ENCODE measurements at regions not wholly inside any gene's neighbourhood (a gene's known extent, or its start where the extent isn't known, plus 50 kb on each side); places are given as distances from the start of the nearest gene placed in this dataset.

DNA sequence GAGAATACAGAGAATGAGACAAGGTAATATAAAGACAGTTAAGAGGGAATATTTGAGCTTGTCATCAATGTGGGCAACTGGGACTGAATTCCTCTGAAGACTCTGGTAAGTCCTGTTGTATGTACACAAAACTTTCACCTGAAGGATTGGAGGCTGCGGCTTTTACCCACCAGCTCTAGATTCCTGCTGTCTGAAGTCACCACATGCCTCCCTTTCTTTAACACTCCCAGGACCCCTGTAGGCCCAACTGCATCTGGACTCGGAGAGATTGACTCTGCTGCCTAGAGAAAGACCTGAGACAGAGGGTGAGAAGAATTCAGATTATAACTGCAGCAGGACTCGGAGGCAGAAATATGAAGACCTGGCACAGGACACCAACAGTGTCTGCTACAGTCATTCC is 1048.0 kb downstream of the PDHA2 start:
- no peak for TF ChIP-seq CTCF (IDR thresholded peaks at IDR 0.05)
- no peak for DNase-seq (ENCODE audit: low spot score)
- ATAC-seq (ENCODE audit: low FRiP score) = no peak

- ATAC-seq (ENCODE audit: low FRiP score) = no peak
Observed at GRCh38 chr4:96894621-96895020, 1054.7 kb downstream of the PDHA2 start.

GRCh38 chr4:96895826-96896225 is 1055.9 kb downstream of the PDHA2 start:
- no peak for DNase-seq (ENCODE audit: low spot score)
- TF ChIP-seq CTCF (IDR thresholded peaks at IDR 0.05) = no peak
- no peak for ATAC-seq (ENCODE audit: low FRiP score)

More at GRCh38 chr4:96894621-96895020, 1054.7 kb downstream of the PDHA2 start:
- no peak for TF ChIP-seq CTCF (IDR thresholded peaks at IDR 0.05)
- no peak for DNase-seq (ENCODE audit: low spot score)

GRCh38 chr4:96912716-96913115 is 1072.8 kb downstream of the PDHA2 start:
- no peak for DNase-seq (ENCODE audit: low spot score)
- ATAC-seq (ENCODE audit: low FRiP score) = no peak
- TF ChIP-seq CTCF (IDR thresholded peaks at IDR 0.05) = no peak

DNA sequence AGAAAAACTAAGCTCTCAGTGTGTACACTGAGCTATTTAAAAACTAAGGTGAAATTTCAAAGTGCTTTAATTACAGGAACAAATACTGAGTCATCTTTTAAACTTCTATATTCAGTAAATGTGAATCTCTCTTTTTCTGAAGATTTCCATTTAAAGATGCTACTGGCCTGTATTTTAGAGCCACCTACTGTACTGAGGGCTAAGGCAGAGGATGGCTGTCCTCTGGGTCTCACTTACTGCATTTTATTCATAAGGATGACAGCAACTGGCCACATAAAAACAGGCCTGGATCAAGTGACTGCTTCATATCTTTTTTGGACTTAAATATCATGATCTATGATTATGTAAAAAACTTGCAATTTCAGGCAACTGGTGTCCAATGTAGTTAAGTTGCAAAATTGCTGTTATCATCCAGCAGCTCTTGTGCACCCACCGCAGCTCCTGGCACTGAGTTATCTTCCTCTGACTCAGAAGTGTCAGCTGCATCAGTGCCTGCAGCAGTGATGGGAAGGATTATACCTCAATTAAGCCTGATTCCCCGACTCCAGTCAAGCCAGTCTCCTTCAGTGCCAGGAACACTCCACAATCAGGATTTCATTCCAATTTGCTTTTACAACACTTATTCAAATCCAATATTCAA is 1073.7 kb downstream of the PDHA2 start:
- no peak for TF ChIP-seq CTCF (IDR thresholded peaks at IDR 0.05)
- DNase-seq (ENCODE audit: low spot score) (no peak), ATAC-seq (ENCODE audit: low FRiP score) (peak; percentile 77)

- DNase-seq (ENCODE audit: low spot score) (no peak), ATAC-seq (ENCODE audit: low FRiP score) (no peak)
Observed at GRCh38 chr4:96916711-96917110, 1076.8 kb downstream of the PDHA2 start.

More at GRCh38 chr4:96916711-96917110, 1076.8 kb downstream of the PDHA2 start:
- no peak for TF ChIP-seq CTCF (IDR thresholded peaks at IDR 0.05)

All from omental fat pad (tissue), 3 donors.